ENCODE measurements at regions not wholly inside any gene's neighbourhood (a gene's known extent, or its start where the extent isn't known, plus 50 kb on each side); places are given as distances from the start of the nearest gene placed in this dataset.
"Not testable (repeated sequence)": the region's sequence is repeated elsewhere in the genome, so short reads cannot be mapped to it uniquely, and the experiment has no call there.

GRCh38 chr5:33115467-33115866 is 325.3 kb upstream of the TARS1 start:
- intact Hi-C loops (cut with DNase I; ENCODE audit: low total_unique reads), result no loop called here
- TF ChIP-seq POLR2A (IDR thresholded peaks at IDR 0.05), result no peak
- TF ChIP-seq, protein P1, sequence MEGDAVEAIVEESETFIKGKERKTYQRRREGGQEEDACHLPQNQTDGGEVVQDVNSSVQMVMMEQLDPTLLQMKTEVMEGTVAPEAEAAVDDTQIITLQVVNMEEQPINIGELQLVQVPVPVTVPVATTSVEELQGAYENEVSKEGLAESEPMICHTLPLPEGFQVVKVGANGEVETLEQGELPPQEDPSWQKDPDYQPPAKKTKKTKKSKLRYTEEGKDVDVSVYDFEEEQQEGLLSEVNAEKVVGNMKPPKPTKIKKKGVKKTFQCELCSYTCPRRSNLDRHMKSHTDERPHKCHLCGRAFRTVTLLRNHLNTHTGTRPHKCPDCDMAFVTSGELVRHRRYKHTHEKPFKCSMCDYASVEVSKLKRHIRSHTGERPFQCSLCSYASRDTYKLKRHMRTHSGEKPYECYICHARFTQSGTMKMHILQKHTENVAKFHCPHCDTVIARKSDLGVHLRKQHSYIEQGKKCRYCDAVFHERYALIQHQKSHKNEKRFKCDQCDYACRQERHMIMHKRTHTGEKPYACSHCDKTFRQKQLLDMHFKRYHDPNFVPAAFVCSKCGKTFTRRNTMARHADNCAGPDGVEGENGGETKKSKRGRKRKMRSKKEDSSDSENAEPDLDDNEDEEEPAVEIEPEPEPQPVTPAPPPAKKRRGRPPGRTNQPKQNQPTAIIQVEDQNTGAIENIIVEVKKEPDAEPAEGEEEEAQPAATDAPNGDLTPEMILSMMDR (IDR thresholded peaks at IDR 0.05), result no peak
- no peak overlapping the region for H3K4me3 ChIP-seq (ENCODE audit: low read depth, poor library complexity, severe bottlenecking)
- no peak for DNase-seq (ENCODE audit: low spot score in 2 of 2)
- WGBS, 2 donors, result 91 to 93% methylated on average over 4 of the region's 4 CpGs

DNA sequence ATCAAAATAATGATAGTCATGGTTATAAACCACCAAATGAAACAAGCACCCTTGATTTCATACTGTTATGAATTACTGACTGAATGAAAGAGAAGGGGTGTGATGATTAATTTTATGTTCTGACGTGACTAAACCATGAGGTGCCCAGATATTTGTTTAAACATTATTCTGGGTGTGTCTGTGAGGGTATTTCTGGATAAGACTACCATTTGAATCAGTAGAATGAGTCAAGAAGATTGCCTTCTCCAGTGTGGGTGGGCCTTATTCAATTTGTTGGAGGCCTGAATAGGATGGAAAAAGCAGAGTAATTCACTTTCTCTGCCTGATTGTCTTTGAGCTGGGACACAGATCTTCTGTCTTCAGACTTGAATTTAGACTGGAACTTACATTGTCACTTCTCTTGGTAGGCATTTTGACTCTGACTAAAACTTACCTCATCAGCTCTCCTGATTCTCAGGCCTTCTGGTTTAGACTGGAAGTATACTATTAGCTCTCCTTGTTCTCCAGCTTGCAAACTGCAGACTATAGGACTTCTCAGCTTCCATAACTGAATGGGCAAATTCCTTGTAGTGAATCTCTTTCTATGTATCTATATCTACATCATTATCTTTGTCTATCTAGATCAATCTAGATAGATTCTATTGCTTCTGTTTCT is 321.9 kb upstream of the TARS1 start:
- intact Hi-C loops (cut with DNase I; ENCODE audit: low total_unique reads), result no loop called here
- 44 to 46% methylated on average over 1 of the region's 1 CpG for WGBS, 2 donors
- no peak for DNase-seq (ENCODE audit: low spot score in 2 of 2)
- no peak overlapping the region for H3K4me3 ChIP-seq (ENCODE audit: low read depth, poor library complexity, severe bottlenecking)
- no peak for TF ChIP-seq POLR2A (IDR thresholded peaks at IDR 0.05)
- TF ChIP-seq, protein P1 (IDR thresholded peaks at IDR 0.05), result no peak

GRCh38 chr5:33120671-33121070 is 320.1 kb upstream of the TARS1 start:
- 81% methylated on average over 3 of the region's 3 CpGs for WGBS, 2 donors
- H3K4me3 ChIP-seq (ENCODE audit: low read depth, poor library complexity, severe bottlenecking), result no peak overlapping the region
- DNase-seq (ENCODE audit: low spot score in 2 of 2), result no peak
- intact Hi-C loops (cut with DNase I; ENCODE audit: low total_unique reads), result no loop called here
- TF ChIP-seq, protein P1 (IDR thresholded peaks at IDR 0.05), result no peak
- TF ChIP-seq POLR2A (IDR thresholded peaks at IDR 0.05), result no peak

DNA sequence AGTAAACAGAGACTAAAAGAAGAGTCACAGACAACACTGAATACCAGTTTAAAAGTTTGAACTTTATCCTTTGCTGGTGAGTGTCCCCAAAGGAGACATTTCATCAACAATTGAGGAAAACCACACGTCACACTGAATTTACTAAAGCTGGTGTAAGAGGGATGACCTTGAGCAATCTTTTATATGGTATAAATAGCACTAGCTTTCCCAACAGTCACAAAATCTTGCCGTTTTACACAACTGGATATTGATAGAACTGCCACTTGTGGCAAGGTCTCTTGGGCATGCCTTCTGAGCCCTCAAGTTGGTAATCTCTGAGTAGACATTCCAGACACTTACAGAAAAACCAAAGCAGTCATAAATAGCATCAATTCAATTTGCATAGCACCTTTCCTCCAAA is 311.5 kb upstream of the TARS1 start:
- no peak overlapping the region for H3K4me3 ChIP-seq (ENCODE audit: low read depth, poor library complexity, severe bottlenecking)
- TF ChIP-seq POLR2A (IDR thresholded peaks at IDR 0.05), result no peak
- TF ChIP-seq, protein P1 (IDR thresholded peaks at IDR 0.05), result no peak
- WGBS, 2 donors, result 60 to 64% methylated on average over 2 of the region's 2 CpGs
- intact Hi-C loops (cut with DNase I; ENCODE audit: low total_unique reads), result no loop called here
- no peak for DNase-seq (ENCODE audit: low spot score in 2 of 2)

DNA sequence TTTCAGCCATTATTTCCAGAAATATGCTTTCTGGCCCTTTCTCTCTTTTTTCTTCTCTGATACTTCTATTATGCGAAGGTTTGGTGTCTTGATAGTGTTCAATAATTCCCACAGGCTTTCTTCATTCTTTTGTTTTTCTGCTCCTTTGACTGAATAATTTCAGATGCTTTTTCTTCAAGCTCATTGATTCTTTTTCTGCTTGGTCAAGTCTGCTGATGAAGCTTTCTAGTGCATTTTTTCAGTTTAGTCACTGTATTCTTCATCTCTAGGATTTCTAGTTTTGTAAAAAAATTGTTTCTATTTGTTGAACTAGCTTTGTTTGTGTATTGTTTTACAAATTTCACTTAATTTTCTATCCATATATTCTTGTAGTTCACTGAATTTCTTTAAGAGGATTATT is 304.0 kb upstream of the TARS1 start:
- no peak for DNase-seq (ENCODE audit: low spot score in 2 of 2)
- intact Hi-C loops (cut with DNase I; ENCODE audit: low total_unique reads), result no loop called here
- TF ChIP-seq, protein P1 (IDR thresholded peaks at IDR 0.05), result no peak
- no peak for TF ChIP-seq POLR2A (IDR thresholded peaks at IDR 0.05)
- whole genome bisulfite sequencing, 2 donors, result 89 to 100% methylated on average over 1 of the region's 1 CpG
- H3K4me3 ChIP-seq (ENCODE audit: low read depth, poor library complexity, severe bottlenecking), result no peak overlapping the region

GRCh38 chr5:33138145-33138544 is 302.6 kb upstream of the TARS1 start:
- 68 to 84% methylated on average over 4 of the region's 4 CpGs for WGBS, 2 donors
- H3K4me3 ChIP-seq (ENCODE audit: low read depth, poor library complexity, severe bottlenecking); intact Hi-C loops (cut with DNase I; ENCODE audit: low total_unique reads); DNase-seq (ENCODE audit: low spot score in 2 of 2): not testable (repeated sequence)

Measured in lower leg skin (tissue), 4 donors.